H1 (cell line): ENCODE measurements at regions not wholly inside any gene's neighbourhood (a gene's known extent, or its start where the extent isn't known, plus 50 kb on each side); places are given as distances from the start of the nearest gene placed in this dataset.

Source experiments
- CTCF ChIA-PET: fragments of 300-600 bp; sonication (Branson Sonifier 250); formaldehyde crosslinking; loops from one replicate; lab custom pipeline; 2021; ENCODE audit not compliant: partially characterized antibody; lab: Charles Lee
- POLR2A ChIA-PET: fragments of 300-600 bp; sonication (Branson Sonifier 250); formaldehyde crosslinking; loops from one replicate; lab custom pipeline; 2021; ENCODE audit warnings: inconsistent platforms; ENCODE audit not compliant: partially characterized antibody; lab: Charles Lee
- DNase-seq, 2 experiments: peaks; one replicate each; pipeline versions ENCODE4 v3.0.0 to v3.0.0-alpha.2; 2010 to 2022; ENCODE audit warnings: low spot score in 2 of 2, low read depth in 1 of 2, mixed read lengths in 1 of 2
- FAIRE-seq: peaks from 2 replicates; lab custom pipeline; 2011; peaks lifted over from hg19 to GRCh38; lab: Jason Lieb, UNC
- H2AFZ ChIP-seq: 2 replicates; pipeline ENCODE4 v1.8.1; 2012; ENCODE audit warnings: low read length, inconsistent platforms
- H2AK5ac ChIP-seq: 2 replicates; pipeline ENCODE4 v1.6.1; 2013; ENCODE audit warnings: low read depth, low read length
- H2BK120ac ChIP-seq: replicated peaks from 2 replicates; pipeline ENCODE3; 2013; ENCODE audit warnings: low read depth, low read length, inconsistent platforms
- H2BK12ac ChIP-seq: 2 replicates; pipeline ENCODE4 v1.6.1; 2013; ENCODE audit warnings: low read depth, low read length
- H2BK15ac ChIP-seq: 2 replicates; pipeline ENCODE4 v1.6.1; 2013; ENCODE audit warnings: low read length
- H2BK20ac ChIP-seq: 2 replicates; pipeline ENCODE4 v1.6.1; 2013; ENCODE audit warnings: low read length
- H2BK5ac ChIP-seq: 2 replicates; pipeline ENCODE4 v1.6.1; 2013; ENCODE audit warnings: low read depth, low read length
- H3K14ac ChIP-seq: 2 replicates; pipeline ENCODE4 v1.6.1; 2013; ENCODE audit warnings: inconsistent platforms; ENCODE audit not compliant: insufficient read length
- H3K18ac ChIP-seq: 2 replicates; pipeline ENCODE4 v1.6.1; 2013; ENCODE audit warnings: low read length; ENCODE audit errors: extremely low read depth
- H3K23ac ChIP-seq: 2 replicates; pipeline ENCODE4 v1.6.1; 2013; ENCODE audit warnings: inconsistent platforms; ENCODE audit not compliant: insufficient read length
- H3K23me2 ChIP-seq: 2 replicates; pipeline ENCODE4 v1.6.1; 2013; ENCODE audit warnings: low read depth, low read length
- H3K27ac ChIP-seq: 2 replicates; pipeline ENCODE4 v1.6.1; 2011; ENCODE audit warnings: low read depth, low read length, inconsistent platforms
- H3K27me3 ChIP-seq, 4 experiments: replicated peaks in 1 of 4; 1 replicate in 1 of 4; 2 replicates in 3 of 4; pipeline versions ENCODE4 v1.6.1 to v1.8.1; 2011 to 2013; ENCODE audit warnings: low read length in 3 of 4, mild to moderate bottlenecking in 3 of 4, inconsistent platforms in 2 of 4, mixed read lengths in 2 of 4, moderate library complexity in 1 of 4; ENCODE audit not compliant: control insufficient read depth in 3 of 4, insufficient read depth in 3 of 4; ENCODE audit errors: extremely low read depth in 1 of 4
- H3K36me3 ChIP-seq, 4 experiments: 2 replicates each; pipeline versions ENCODE4 v1.6.1 to v1.8.1; 2011 to 2013; ENCODE audit warnings: mild to moderate bottlenecking in 4 of 4, low read length in 3 of 4, moderate library complexity in 2 of 4, control low read depth in 1 of 4, inconsistent platforms in 1 of 4; ENCODE audit not compliant: insufficient read depth in 4 of 4, control insufficient read depth in 2 of 4
- H3K4ac ChIP-seq: replicated peaks from 2 replicates; pipeline ENCODE3; 2013; ENCODE audit warnings: low read length, low read depth, mixed read lengths, inconsistent platforms; ENCODE audit not compliant: insufficient read length
- H3K4me1 ChIP-seq, 4 experiments: replicated peaks in 1 of 4; 1 replicate in 1 of 4; 2 replicates in 3 of 4; pipeline versions ENCODE4 v1.6.1 to v1.8.1; 2011 to 2013; ENCODE audit warnings: low read length in 3 of 4, inconsistent platforms in 2 of 4, mixed read lengths in 1 of 4; ENCODE audit not compliant: insufficient read depth in 4 of 4, control insufficient read depth in 3 of 4
- H3K4me2 ChIP-seq, 2 experiments: 2 replicates each; pipeline versions ENCODE4 v1.6.1 to v1.8.1; 2011 to 2013; ENCODE audit warnings: low read depth in 2 of 2, low read length in 2 of 2, control low read depth in 1 of 2, inconsistent platforms in 1 of 2, mild to moderate bottlenecking in 1 of 2; ENCODE audit not compliant: insufficient read depth in 1 of 2
- H3K4me3 ChIP-seq, 4 experiments: fragments of 200-600, 300-600 bp in 1 of 4; sonication (generic), shearing (Covaris generic), sonication (Bioruptor Twin) in 1 of 4; 2 replicates each; pipeline versions ENCODE4 v1.5.1 to v1.8.1; 2011 to 2016; ENCODE audit warnings: low read length in 4 of 4, low read depth in 3 of 4, control low read depth in 2 of 4, inconsistent platforms in 2 of 4, mild to moderate bottlenecking in 2 of 4, mixed read lengths in 1 of 4, moderate library complexity in 1 of 4; ENCODE audit not compliant: insufficient read depth in 2 of 4; ENCODE audit errors: extremely low read depth in 1 of 4
- H3K56ac ChIP-seq: replicated peaks from 2 replicates; pipeline ENCODE3; 2013; ENCODE audit warnings: low read depth, mild to moderate bottlenecking, mixed read lengths, low read length, inconsistent platforms; ENCODE audit not compliant: insufficient read length
- H3K79me1 ChIP-seq: 2 replicates; pipeline ENCODE4 v1.6.1; 2013; ENCODE audit warnings: low read depth, low read length, control low read depth
- H3K79me2 ChIP-seq, 2 experiments: 2 replicates each; pipeline versions ENCODE4 v1.6.1 to v1.8.1; 2012 to 2013; ENCODE audit warnings: low read length in 2 of 2, mild to moderate bottlenecking in 2 of 2, inconsistent platforms in 1 of 2; ENCODE audit not compliant: insufficient read depth in 2 of 2, control insufficient read depth in 1 of 2
- H3K9ac ChIP-seq, 4 experiments: replicated peaks in 1 of 4; 1 replicate in 1 of 4; 2 replicates in 3 of 4; pipeline versions ENCODE4 v1.6.1 to v1.8.1; 2011 to 2013; ENCODE audit warnings: low read depth in 3 of 4, low read length in 3 of 4, control low read depth in 2 of 4, mild to moderate bottlenecking in 2 of 4, moderate library complexity in 2 of 4, inconsistent platforms in 1 of 4; ENCODE audit errors: extremely low read depth in 1 of 4
- H3K9me3 ChIP-seq, 2 experiments: 2 replicates each; pipeline versions ENCODE4 v1.6.1 to v1.8.1; 2012 to 2013; ENCODE audit warnings: mild to moderate bottlenecking in 2 of 2, moderate library complexity in 2 of 2, control low read depth in 1 of 2, inconsistent platforms in 1 of 2, low read depth in 1 of 2, low read length in 1 of 2, mixed read lengths in 1 of 2; ENCODE audit not compliant: insufficient read depth in 2 of 2
- H4K20me1 ChIP-seq, 2 experiments: replicated peaks in 1 of 2; 2 replicates each; pipeline versions ENCODE3 to v1.8.1; 2011 to 2013; ENCODE audit warnings: inconsistent platforms in 2 of 2, low read length in 2 of 2, mild to moderate bottlenecking in 1 of 2; ENCODE audit not compliant: insufficient read depth in 2 of 2, control insufficient read depth in 1 of 2
- H4K5ac ChIP-seq: 2 replicates; pipeline ENCODE4 v1.6.1; 2013; ENCODE audit warnings: low read length, low read depth, mixed read lengths, inconsistent platforms; ENCODE audit not compliant: insufficient read length
- H4K8ac ChIP-seq: 2 replicates; pipeline ENCODE4 v1.8.0; 2013; ENCODE audit warnings: mild to moderate bottlenecking, moderate library complexity, low read length, inconsistent platforms; ENCODE audit not compliant: insufficient read depth; ENCODE audit errors: extremely low read depth
- H4K91ac ChIP-seq: replicated peaks from 2 replicates; pipeline ENCODE3; 2013; ENCODE audit warnings: low read length, mixed read lengths, inconsistent platforms; ENCODE audit not compliant: insufficient read length
- EZH2 ChIP-seq: fragments of 200-600 bp; sonication (generic); IDR thresholded peaks from 2 replicates; pipeline ENCODE4 v1.7.1; 2012; ENCODE audit warnings: low read depth, mild to moderate bottlenecking, moderate library complexity, low read length, inconsistent platforms; ENCODE audit not compliant: severe bottlenecking
- WGBS, 2 experiments: shearing (Covaris generic) in 1 of 2; methylation state at CpG; one replicate each; pipeline versions ENCODE4 v1.1.6 to v1.1.7; 2013 to 2015; ENCODE audit warnings: low lambda C conversion rate in 2 of 2, mixed read lengths in 2 of 2, inconsistent platforms in 1 of 2, low coverage in 1 of 2, missing lambda C conversion rate in 1 of 2; ENCODE audit not compliant: insufficient replicate concordance in 2 of 2, insufficient coverage in 1 of 2, insufficient read length in 1 of 2; ENCODE audit errors: extremely low coverage in 1 of 2, missing lambda C conversion rate in 1 of 2; 5-methylcytosine and 5-hydroxymethylcytosine counted together

DNA sequence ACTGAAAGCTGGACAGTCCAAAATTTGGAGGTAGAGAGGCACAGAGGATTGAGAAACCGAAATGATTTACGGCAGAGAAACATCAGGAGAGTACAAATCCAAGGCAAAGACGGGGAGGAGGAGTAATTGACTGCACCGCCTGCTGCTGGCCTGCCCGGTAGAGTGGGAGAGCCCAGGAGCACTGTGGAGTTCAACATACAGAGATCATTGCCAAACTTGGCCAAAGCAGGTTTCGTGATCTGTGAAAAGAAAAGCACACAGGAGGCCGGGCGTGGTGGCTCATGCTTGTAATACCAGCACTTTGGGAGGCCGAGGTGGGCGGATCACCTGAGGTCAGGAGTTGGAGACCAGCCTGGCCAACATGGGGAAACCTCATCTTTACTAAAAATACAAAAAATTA lies 306.0 kb upstream of the PFKP start:
- Histone ChIP-seq H3K14ac (no peak overlapping the region), H3K4me1 (no peaks in the 10 kb centered on the region), H3K9ac (no peak overlapping the region), H3K23me2 (no peaks in the 10 kb centered on the region), H3K4me2 (no peak overlapping the region), H2AK5ac (no peak overlapping the region), H3K79me1 (no peaks in the 10 kb centered on the region), H2AFZ (no peak overlapping the region), H3K9me3 (no peaks in the 10 kb centered on the region), H4K20me1 (no peaks in the 10 kb centered on the region), H3K27me3 (no peaks in the 10 kb centered on the region), H3K79me2 (no peaks in the 10 kb centered on the region), H4K91ac (no peak overlapping the region), H4K8ac (no peak overlapping the region), H2BK120ac (no peak overlapping the region), H3K4ac (no peak overlapping the region)
- ChIA-PET POLR2A (no interaction called here), CTCF (interaction anchor here (0.6 kb wide), 1 partner anchor 75 kb away, joined by 3 read pairs; no protein-coding TSS in a partner anchor)
- DNase-seq (no peak), FAIRE-seq (no peak)
- no peak for TF ChIP-seq EZH2
- TF ChIP-seq, all 59 proteins: peak for 0
- H3K36me3 ChIP-seq: no peaks in the 10 kb centered on the region
- H3K18ac ChIP-seq: no peak overlapping the region
- H3K27ac ChIP-seq: no peak overlapping the region
- no peak overlapping the region for H2BK20ac ChIP-seq
- H3K4me3 ChIP-seq: no peak overlapping the region
- no peak overlapping the region for H3K56ac ChIP-seq
- H2BK5ac ChIP-seq: no peak overlapping the region
- H4K5ac ChIP-seq: no peak overlapping the region
- H3K23ac ChIP-seq: no peak overlapping the region
- H2BK12ac ChIP-seq: no peak overlapping the region
- no peak overlapping the region for H2BK15ac ChIP-seq
- WGBS, 2 experiments: 96% methylated on average over 10 of the region's 10 CpGs; no CpG with 5 or more reads in 1 of the 2 experiments
